AG04449 (cell line): ENCODE measurements at regions not wholly inside any gene's neighbourhood (a gene's known extent, or its start where the extent isn't known, plus 50 kb on each side); places are given as distances from the start of the nearest gene placed in this dataset.

Source experiments
- CTCF ChIA-PET: fragments of 350-600 bp; formaldehyde crosslinking; extraction: SDS; loops from one replicate; lab custom pipeline; 2021; ENCODE audit warnings: antibody characterized with exemption; lab: Yijun Ruan, JAX
- POLR2A ChIA-PET: fragments of 400-600, 350-600 bp; formaldehyde crosslinking; extraction: SDS; loops from one replicate; lab custom pipeline; 2020; ENCODE audit warnings: antibody characterized with exemption, inconsistent platforms; lab: Yijun Ruan, JAX
- DNase-seq: peaks from one replicate; pipeline ENCODE4 v3.0.0-alpha.2; 2010; ENCODE audit warnings: low read depth, low spot score
- H3K4me3 ChIP-seq: 2 replicates; pipeline ENCODE4 v1.5.1; 2011; ENCODE audit warnings: low read depth, mild to moderate bottlenecking, control low read depth, low read length
- CTCF ChIP-seq: IDR thresholded peaks from one replicate; pipeline ENCODE4 v1.5.1; 2011; ENCODE audit warnings: mild to moderate bottlenecking, moderate library complexity, low read length, control low read depth, inconsistent platforms; ENCODE audit not compliant: insufficient read depth; ENCODE audit errors: missing control alignments

GRCh38 chr22:49032821-49033220, 794.9 kb downstream of the BRD1 start:
- POLR2A ChIA-PET: no interaction called here
- CTCF ChIA-PET: no interaction called here
- DNase-seq: no peak
- TF ChIP-seq CTCF: no peak
- H3K4me3 ChIP-seq: no peak overlapping the region

- DNase-seq: no peak
- CTCF ChIA-PET: no interaction called here
- no peak for TF ChIP-seq CTCF
- POLR2A ChIA-PET: no interaction called here
- H3K4me3 ChIP-seq: no peak overlapping the region
These were observed 795.8 kb downstream of the BRD1 start for GRCh38 chr22:49031746-49032330.

DNA sequence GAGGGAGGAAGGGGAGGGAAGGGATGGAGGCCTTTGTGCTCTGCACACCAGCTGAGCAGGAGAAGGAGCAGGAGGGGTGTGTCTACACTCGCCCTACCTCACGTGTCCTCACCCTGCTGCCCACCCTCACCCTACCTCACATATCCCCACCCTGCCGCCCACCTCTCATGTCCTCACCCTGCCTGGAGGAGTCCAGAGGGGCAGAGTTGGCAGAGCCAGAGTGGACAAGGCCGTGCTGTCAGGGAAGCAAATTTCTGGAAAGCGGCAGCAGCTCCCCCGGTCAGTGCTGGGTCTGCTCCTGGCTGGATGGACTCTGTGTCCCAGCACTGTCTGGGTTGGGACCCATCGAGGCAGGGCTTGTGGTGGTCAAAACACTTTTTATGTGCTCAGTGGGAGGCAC, 799.6 kb downstream of the BRD1 start:
- no peak for DNase-seq
- ChIA-PET CTCF (no interaction called here), POLR2A (no interaction called here)
- H3K4me3 ChIP-seq: no peak overlapping the region
- no peak for TF ChIP-seq CTCF

- CTCF ChIA-PET: no interaction called here
- no peak overlapping the region for H3K4me3 ChIP-seq
- no peak for DNase-seq
- POLR2A ChIA-PET: no interaction called here
- no peak for TF ChIP-seq CTCF
These were observed 800.4 kb downstream of the BRD1 start for GRCh38 chr22:49027368-49027670.

DNA sequence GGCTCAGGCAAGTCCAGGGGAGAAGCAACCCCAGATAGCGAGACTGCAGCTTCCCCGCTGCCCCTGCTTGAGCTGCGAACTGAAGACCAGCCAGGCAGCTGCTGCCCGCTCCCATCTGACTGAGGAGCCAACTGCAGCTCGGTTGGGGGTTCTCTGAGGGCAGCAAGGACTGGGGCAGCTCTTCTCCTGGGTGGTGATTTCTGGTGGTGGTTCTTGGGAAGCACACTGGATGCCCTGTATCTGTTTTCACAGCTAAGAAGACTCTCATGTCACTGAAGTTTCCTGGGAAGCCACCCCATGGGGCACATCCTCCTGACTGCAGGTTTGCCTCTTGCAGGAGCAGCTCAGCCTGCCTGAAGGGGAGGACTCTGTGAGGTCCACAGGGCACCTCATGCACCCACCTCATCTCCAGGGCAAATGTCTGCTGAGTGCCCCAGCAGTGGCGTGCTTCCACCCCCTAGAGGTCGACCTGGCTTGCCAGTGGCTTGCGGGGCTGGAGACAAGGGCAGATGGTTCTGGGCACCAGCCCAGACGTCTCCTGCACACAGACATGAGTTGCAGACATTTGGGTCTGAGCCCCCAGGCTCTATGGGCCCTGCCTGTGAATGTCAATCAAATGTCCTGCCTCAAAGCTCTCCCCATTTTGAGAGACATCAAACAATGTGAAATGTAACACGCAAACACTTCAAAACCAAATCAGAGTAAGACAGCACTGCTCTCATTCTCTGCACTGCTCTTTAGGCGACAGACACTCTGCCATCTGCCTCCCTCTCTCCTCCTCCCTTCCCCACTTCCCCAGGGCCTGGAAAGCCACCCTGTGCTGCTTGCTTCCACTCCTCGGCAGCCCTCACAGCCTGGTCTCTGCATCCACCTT, 800.9 kb downstream of the BRD1 start:
- ChIA-PET POLR2A (no interaction called here), CTCF (no interaction called here)
- no peak overlapping the region for H3K4me3 ChIP-seq
- TF ChIP-seq CTCF: no peak
- no peak for DNase-seq

DNA sequence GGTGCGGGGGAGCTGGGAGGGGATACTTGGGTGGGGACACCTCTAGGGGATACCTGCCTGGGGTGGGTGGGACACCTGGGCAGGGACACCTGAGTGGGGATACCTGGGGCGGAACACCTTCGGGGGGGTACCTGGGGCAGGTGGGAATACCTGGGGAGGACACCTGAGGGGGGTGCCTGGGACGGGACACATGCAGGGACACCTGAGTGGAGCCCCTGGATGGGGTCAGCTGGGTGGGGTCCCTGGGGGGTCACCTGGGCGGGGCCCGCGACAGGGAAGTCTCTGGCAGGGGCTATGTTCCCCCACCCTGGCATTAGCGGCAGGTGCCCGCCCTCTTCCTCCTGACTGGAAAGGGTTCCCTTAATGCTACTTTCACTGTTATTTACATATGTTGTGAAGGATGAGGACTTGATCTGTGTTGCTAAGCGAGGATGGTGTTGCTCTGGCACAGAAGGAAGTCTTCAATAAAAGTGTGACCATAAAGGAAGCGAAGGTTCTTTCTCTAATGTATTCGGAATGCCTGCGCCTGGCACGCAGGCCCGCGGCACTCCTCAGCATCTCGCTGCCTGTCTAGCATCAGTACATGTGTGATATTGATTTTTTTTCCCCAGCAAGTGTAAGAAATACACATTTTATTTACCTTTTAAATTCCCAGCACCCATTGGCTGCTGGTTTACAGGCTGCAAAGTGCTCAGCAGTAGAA, 801.7 kb downstream of the BRD1 start:
- no peak for DNase-seq
- H3K4me3 ChIP-seq: no peak overlapping the region
- ChIA-PET POLR2A (no interaction called here), CTCF (no interaction called here)
- no peak for TF ChIP-seq CTCF
